ENCODE measurements at regions not wholly inside any gene's neighbourhood (a gene's known extent, or its start where the extent isn't known, plus 50 kb on each side); places are given as distances from the start of the nearest gene placed in this dataset.

- no peak for DNase-seq (ENCODE audit: low read depth in 2 of 2)
These were observed 297.9 kb downstream of the NDFIP2 start for GRCh38 chr13:79778741-79779460.

- no peak for DNase-seq (ENCODE audit: low read depth in 2 of 2)
These were observed 296.5 kb downstream of the NDFIP2 start for GRCh38 chr13:79777504-79777903.

- DNase-seq (ENCODE audit: low read depth in 2 of 2), result no peak
These were observed 295.8 kb downstream of the NDFIP2 start for GRCh38 chr13:79776531-79777295.

- no peak for DNase-seq (ENCODE audit: low read depth in 2 of 2)
These were observed 294.9 kb downstream of the NDFIP2 start for GRCh38 chr13:79775830-79776229.

GRCh38 chr13:79772811-79773210 is 291.9 kb downstream of the NDFIP2 start:
- no peak for DNase-seq (ENCODE audit: low read depth in 2 of 2)

GRCh38 chr13:79771493-79771892 is 290.5 kb downstream of the NDFIP2 start:
- DNase-seq (ENCODE audit: low read depth in 2 of 2), result no peak

- DNase-seq (ENCODE audit: low read depth in 2 of 2), result no peak
These were observed 289.1 kb downstream of the NDFIP2 start for GRCh38 chr13:79770056-79770455.

- no peak for DNase-seq (ENCODE audit: low read depth in 2 of 2)
These were observed 286.2 kb downstream of the NDFIP2 start for GRCh38 chr13:79767126-79767525.

- no peak for DNase-seq (ENCODE audit: low read depth in 2 of 2)
These were observed 284.4 kb downstream of the NDFIP2 start for GRCh38 chr13:79765331-79765730.

- DNase-seq (ENCODE audit: low read depth in 2 of 2), result no peak
These were observed 269.1 kb downstream of the NDFIP2 start for GRCh38 chr13:79749984-79750551.

- DNase-seq (ENCODE audit: low read depth in 2 of 2), result no peak
These were observed 268.6 kb downstream of the NDFIP2 start for GRCh38 chr13:79749566-79749965.

- DNase-seq (ENCODE audit: low read depth in 2 of 2), result no peak
These were observed 264.1 kb downstream of the NDFIP2 start for GRCh38 chr13:79745081-79745480.

- no peak for DNase-seq (ENCODE audit: low read depth in 2 of 2)
These were observed 262.0 kb downstream of the NDFIP2 start for GRCh38 chr13:79742923-79743322.

- no peak for DNase-seq (ENCODE audit: low read depth in 2 of 2)
These were observed 260.0 kb downstream of the NDFIP2 start for GRCh38 chr13:79740991-79741390.

- DNase-seq (ENCODE audit: low read depth in 2 of 2), result no peak
These were observed 255.4 kb downstream of the NDFIP2 start for GRCh38 chr13:79736356-79736755.

- DNase-seq (ENCODE audit: low read depth in 2 of 2), result no peak
These were observed 254.3 kb downstream of the NDFIP2 start for GRCh38 chr13:79735228-79735627.

- DNase-seq (ENCODE audit: low read depth in 2 of 2), result no peak
These were observed 246.1 kb downstream of the NDFIP2 start for GRCh38 chr13:79727086-79727485.

GRCh38 chr13:79725841-79726240 is 244.9 kb downstream of the NDFIP2 start:
- no peak for DNase-seq (ENCODE audit: low read depth in 2 of 2)

- DNase-seq (ENCODE audit: low read depth in 2 of 2), result no peak
These were observed 243.6 kb downstream of the NDFIP2 start for GRCh38 chr13:79724348-79725103.

GRCh38 chr13:79723519-79724024 is 242.6 kb downstream of the NDFIP2 start:
- DNase-seq (ENCODE audit: low read depth in 2 of 2), result no peak

- no peak for DNase-seq (ENCODE audit: low read depth in 2 of 2)
These were observed 242.0 kb downstream of the NDFIP2 start for GRCh38 chr13:79722885-79723445.

GRCh38 chr13:79716191-79716590 is 235.2 kb downstream of the NDFIP2 start:
- no peak for DNase-seq (ENCODE audit: low read depth in 2 of 2)

Measured in stimulated activated CD8-positive, alpha-beta memory T cell treated with anti-CD3 and anti-CD28 coated beads, Interleukin-7, amount 100 ng/mL, for 4 hours (primary cell).